ENCODE measurements at regions not wholly inside any gene's neighbourhood (a gene's known extent, or its start where the extent isn't known, plus 50 kb on each side); places are given as distances from the start of the nearest gene placed in this dataset.

DNA sequence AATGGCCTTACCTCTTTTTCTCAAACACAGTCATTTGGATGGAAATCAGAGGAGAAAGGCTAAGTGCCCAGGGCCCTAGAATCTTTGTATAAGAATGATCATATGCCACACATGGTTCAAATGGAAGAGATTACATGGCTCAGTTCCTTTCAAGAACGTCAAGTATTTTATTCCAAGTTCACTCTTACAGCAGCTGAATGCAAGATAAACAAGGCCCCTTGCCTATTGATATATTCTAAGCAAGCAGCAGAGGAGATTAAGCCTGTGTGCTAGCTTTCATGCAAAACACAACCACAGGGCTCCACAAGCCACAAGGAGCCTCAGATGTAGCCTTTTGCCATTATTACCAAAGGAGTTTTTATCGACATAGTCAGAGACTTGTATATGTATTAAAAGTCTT is 55.3 kb upstream of the SLCO6A1 start:
- no peak overlapping the region for H3K4me3 Mint-ChIP-seq
- H3K36me3 Mint-ChIP-seq (ENCODE audit: low read depth): no peaks in the 10 kb centered on the region
- no peaks in the 10 kb centered on the region for H3K9me3 Mint-ChIP-seq
- DNase-seq: no peak
- H3K27ac Mint-ChIP-seq: no peak overlapping the region
- intact Hi-C loops (cut with micrococcal nuclease): no loop called here
- peaks cover 5% of the 10 kb centered on the region for H3K27me3 Mint-ChIP-seq
- ChIA-PET CTCF (interaction anchor here (0.6 to 0.8 kb wide), 3 partner anchors 9 to 515 kb away, joined by 3 read pairs; no protein-coding TSS in a partner anchor), POLR2A (no interaction called here)
- ATAC-seq: no peak
- TF ChIP-seq CTCF (IDR thresholded peaks at IDR 0.05): no peak
- no peaks in the 10 kb centered on the region for H3K4me1 Mint-ChIP-seq (ENCODE audit: low read depth)

DNA sequence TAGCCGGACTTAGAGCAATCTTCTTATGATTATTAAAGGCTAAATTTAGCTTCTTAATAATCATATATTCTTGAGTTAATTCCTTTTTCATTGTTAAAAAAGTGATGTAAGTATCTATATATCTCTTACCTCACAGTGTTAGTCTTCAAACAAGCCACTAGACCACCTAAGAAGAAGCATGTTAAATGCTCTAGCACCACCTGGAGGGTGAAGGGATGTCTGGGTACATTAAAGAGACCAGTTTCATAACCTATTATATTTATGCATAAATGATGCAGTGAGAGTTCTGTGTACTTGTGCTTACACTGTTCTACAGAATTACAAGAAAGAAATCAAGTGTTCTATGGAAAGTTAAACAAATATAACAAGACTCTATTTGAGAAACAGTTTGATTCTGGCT is 55.9 kb upstream of the SLCO6A1 start:
- H3K4me3 Mint-ChIP-seq: no peak overlapping the region
- peaks cover 5% of the 10 kb centered on the region for H3K27me3 Mint-ChIP-seq
- H3K36me3 Mint-ChIP-seq (ENCODE audit: low read depth): no peaks in the 10 kb centered on the region
- no peak for TF ChIP-seq CTCF (IDR thresholded peaks at IDR 0.05)
- no peak for ATAC-seq
- intact Hi-C loops (cut with micrococcal nuclease): no loop called here
- H3K4me1 Mint-ChIP-seq (ENCODE audit: low read depth): no peaks in the 10 kb centered on the region
- no peak overlapping the region for H3K27ac Mint-ChIP-seq
- H3K9me3 Mint-ChIP-seq: no peaks in the 10 kb centered on the region
- ChIA-PET POLR2A (no interaction called here), CTCF (interaction anchor here (0.6 to 0.8 kb wide), 2 partner anchors 16 to 515 kb away, joined by 3 read pairs; no protein-coding TSS in a partner anchor)
- DNase-seq: no peak

DNA sequence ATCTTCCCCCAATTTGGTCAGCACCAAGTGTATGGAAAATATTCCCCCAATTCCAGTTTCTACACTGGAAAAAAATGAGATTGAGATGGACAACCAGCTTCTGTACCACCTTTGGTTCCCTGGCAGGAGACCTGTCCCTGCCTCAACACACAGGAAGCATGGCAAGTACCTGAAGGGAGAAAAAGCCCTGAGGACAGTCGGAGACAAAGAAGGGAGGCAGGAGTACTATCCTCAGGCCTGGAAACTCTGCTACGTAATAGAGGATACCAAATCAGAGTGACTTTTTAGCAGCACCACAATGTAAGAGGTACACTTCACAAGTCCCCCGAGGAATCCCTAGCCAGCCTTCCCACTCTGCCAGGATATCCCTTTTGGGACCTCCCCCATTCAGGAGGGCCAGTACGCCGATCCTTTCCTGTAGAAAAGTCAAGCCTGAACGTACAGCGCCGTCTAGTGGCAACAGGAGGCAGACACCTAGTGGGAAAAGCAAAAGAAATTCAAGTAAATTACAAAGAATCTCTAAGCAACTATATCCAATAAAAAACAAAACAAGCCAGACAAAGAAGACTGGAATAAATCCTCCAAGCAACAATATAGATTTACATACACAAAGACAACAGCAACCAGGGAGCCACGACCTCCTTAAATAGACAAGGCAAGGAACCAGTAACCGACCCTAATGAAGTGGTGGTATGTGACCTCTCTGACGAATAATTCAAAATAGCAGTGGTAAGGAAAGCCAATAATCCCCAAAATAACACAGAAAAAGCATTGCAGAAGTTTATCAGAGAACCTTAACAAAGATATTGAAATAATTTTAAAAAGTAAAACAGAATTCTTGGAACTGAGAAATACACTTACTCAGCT is 63.3 kb upstream of the SLCO6A1 start:
- ChIA-PET CTCF (interaction anchor here (0.8 to 1.8 kb wide), 6 partner anchors 12 to 577 kb away, joined by 3 to 7 read pairs (median 4); no protein-coding TSS in a partner anchor), POLR2A (no interaction called here)
- Mint-ChIP-seq H3K27me3 (no peaks in the 10 kb centered on the region), H3K4me3 (no peak overlapping the region), H3K4me1 (ENCODE audit: low read depth) (no peaks in the 10 kb centered on the region), H3K36me3 (ENCODE audit: low read depth) (no peaks in the 10 kb centered on the region), H3K27ac (no peak overlapping the region), H3K9me3 (peaks cover 1% of the 10 kb centered on the region)
- intact Hi-C loops (cut with micrococcal nuclease): no loop called here
- DNase-seq: peak; percentile 50
- ATAC-seq: no peak
- peak; percentile 59 for TF ChIP-seq CTCF (IDR thresholded peaks at IDR 0.05)

GRCh38 chr5:102570747-102571146 is 71.9 kb upstream of the SLCO6A1 start:
- H3K27me3 Mint-ChIP-seq: peaks cover 17% of the 10 kb centered on the region
- no peaks in the 10 kb centered on the region for H3K9me3 Mint-ChIP-seq
- POLR2A ChIA-PET: no interaction called here
- H3K4me3 Mint-ChIP-seq: no peak overlapping the region
- ATAC-seq: no peak
- no peaks in the 10 kb centered on the region for H3K4me1 Mint-ChIP-seq (ENCODE audit: low read depth)
- intact Hi-C loops (cut with micrococcal nuclease): no loop called here
- H3K36me3 Mint-ChIP-seq (ENCODE audit: low read depth): no peaks in the 10 kb centered on the region
- TF ChIP-seq CTCF (IDR thresholded peaks at IDR 0.05): no peak
- no peak overlapping the region for H3K27ac Mint-ChIP-seq
- CTCF ChIA-PET: interaction anchor here (0.7 kb wide), 1 partner anchor 34 kb away, joined by 3 read pairs; no protein-coding TSS in a partner anchor
- DNase-seq: no peak

DNA sequence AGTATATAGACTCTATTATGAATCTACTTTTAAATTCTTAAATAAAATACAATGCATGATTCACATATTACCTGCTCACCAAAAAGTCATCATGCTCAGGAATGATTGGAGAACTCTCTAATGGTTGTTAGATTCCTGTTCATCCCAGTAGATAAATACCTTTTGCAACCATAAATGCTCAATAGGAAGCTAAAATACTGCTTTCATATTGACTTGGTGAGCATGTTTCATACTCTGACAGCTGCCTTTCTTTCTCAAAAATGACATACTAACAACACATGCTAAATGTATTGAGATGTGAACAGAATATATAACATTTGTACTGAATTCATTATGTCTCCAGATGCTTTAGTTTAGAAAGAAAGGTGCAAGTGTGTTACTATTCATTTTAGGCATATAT is 79.6 kb upstream of the SLCO6A1 start:
- ChIA-PET POLR2A (no interaction called here), CTCF (interaction anchor here (0.7 kb wide), 1 partner anchor 42 kb away, joined by 3 read pairs; no protein-coding TSS in a partner anchor)
- no peak overlapping the region for H3K4me3 Mint-ChIP-seq
- no peak overlapping the region for H3K27ac Mint-ChIP-seq
- no peaks in the 10 kb centered on the region for H3K9me3 Mint-ChIP-seq
- DNase-seq (no peak), ATAC-seq (no peak)
- H3K36me3 Mint-ChIP-seq (ENCODE audit: low read depth): no peaks in the 10 kb centered on the region
- no peaks in the 10 kb centered on the region for H3K4me1 Mint-ChIP-seq (ENCODE audit: low read depth)
- TF ChIP-seq CTCF (IDR thresholded peaks at IDR 0.05): no peak
- intact Hi-C loops (cut with micrococcal nuclease): no loop called here
- H3K27me3 Mint-ChIP-seq: peaks cover 2% of the 10 kb centered on the region

Data from activated CD8-positive, alpha-beta T cell treated with anti-CD3 and anti-CD28 coated beads for 36 hours (primary cell).